Keratinocyte (primary cell): ENCODE measurements at regions not wholly inside any gene's neighbourhood (a gene's known extent, or its start where the extent isn't known, plus 50 kb on each side); places are given as distances from the start of the nearest gene placed in this dataset.

Experiments used
- DNase-seq: peaks from one replicate; pipeline ENCODE4 v3.0.0-alpha.2; 2011; ENCODE audit warnings: low read depth, missing footprints, low spot score
- FAIRE-seq: peaks from 2 replicates; lab custom pipeline; 2011; peaks lifted over from hg19 to GRCh38; lab: Jason Lieb, UNC
- H2AFZ ChIP-seq: 2 replicates; pipeline ENCODE4 v1.6.0; 2012; ENCODE audit warnings: low read length, control low read depth, inconsistent platforms; ENCODE audit not compliant: control insufficient read depth
- H3K27ac ChIP-seq: 2 replicates; pipeline ENCODE4 v1.5.1; 2011; ENCODE audit warnings: low read length; ENCODE audit not compliant: control insufficient read depth, insufficient read depth
- H3K27me3 ChIP-seq: 3 replicates; pipeline ENCODE4 v1.6.0; 2011; ENCODE audit warnings: low read length; ENCODE audit not compliant: control insufficient read depth, insufficient read depth; ENCODE audit errors: extremely low read depth
- H3K36me3 ChIP-seq, 2 experiments: 2 replicates in 1 of 2; 3 replicates in 1 of 2; pipeline ENCODE4 v1.5.1; 2011; ENCODE audit warnings: low read length in 2 of 2, mild to moderate bottlenecking in 1 of 2; ENCODE audit not compliant: control insufficient read depth in 2 of 2, insufficient read depth in 2 of 2; ENCODE audit errors: extremely low read depth in 1 of 2
- H3K4me1 ChIP-seq: 3 replicates; pipeline ENCODE4 v1.5.1; 2011; ENCODE audit warnings: low read length; ENCODE audit not compliant: control insufficient read depth, insufficient read depth; ENCODE audit errors: extremely low read depth
- H3K4me2 ChIP-seq: 3 replicates; pipeline ENCODE4 v1.6.0; 2011; ENCODE audit warnings: low read depth, low read length; ENCODE audit not compliant: control insufficient read depth, insufficient read depth; ENCODE audit errors: extremely low read depth
- H3K4me3 ChIP-seq, 3 experiments: fragments of 200-600 bp in 1 of 3; sonication (generic) in 1 of 3; 2 replicates in 2 of 3; 3 replicates in 1 of 3; pipeline ENCODE4 v1.5.1; 2011 to 2016; ENCODE audit warnings: low read length in 3 of 3, mild to moderate bottlenecking in 3 of 3, control low read depth in 2 of 3, inconsistent platforms in 1 of 3, low read depth in 1 of 3, mixed read lengths in 1 of 3, mixed run types in 1 of 3, moderate library complexity in 1 of 3; ENCODE audit not compliant: control insufficient read depth in 2 of 3, insufficient read depth in 2 of 3; ENCODE audit errors: extremely low read depth in 1 of 3
- H3K79me2 ChIP-seq: 2 replicates; pipeline ENCODE4 v1.6.0; 2012; ENCODE audit warnings: low read length; ENCODE audit not compliant: control insufficient read depth, insufficient read depth
- H3K9ac ChIP-seq: 3 replicates; pipeline ENCODE4 v1.6.0; 2011; ENCODE audit warnings: low read length; ENCODE audit not compliant: control insufficient read depth, insufficient read depth; ENCODE audit errors: extremely low read depth
- H3K9me1 ChIP-seq: 3 replicates; pipeline ENCODE4 v1.6.0; 2011; ENCODE audit warnings: low read length; ENCODE audit not compliant: control insufficient read depth, insufficient read depth; ENCODE audit errors: extremely low read depth
- H3K9me3 ChIP-seq: 2 replicates; pipeline ENCODE4 v1.5.1; 2012; ENCODE audit warnings: low read depth, low read length; ENCODE audit not compliant: control insufficient read depth
- H4K20me1 ChIP-seq: 3 replicates; pipeline ENCODE4 v1.6.0; 2011; ENCODE audit warnings: low read length; ENCODE audit not compliant: control insufficient read depth, insufficient read depth; ENCODE audit errors: extremely low read depth
- CTCF ChIP-seq, 3 experiments: IDR thresholded peaks in 1 of 3; conservative IDR thresholded peaks in 1 of 3; optimal IDR thresholded peaks in 1 of 3; 2 replicates in 2 of 3; 3 replicates in 1 of 3; pipeline versions ENCODE3 to v1.5.1; 2011; ENCODE audit warnings: low read length in 3 of 3, mild to moderate bottlenecking in 3 of 3, moderate library complexity in 2 of 3, control low read depth in 1 of 3, inconsistent platforms in 1 of 3; ENCODE audit not compliant: insufficient read depth in 2 of 3; ENCODE audit errors: extremely low read depth in 1 of 3
- EZH2 ChIP-seq: IDR thresholded peaks from one replicate; pipeline ENCODE4 v1.6.1; 2012; ENCODE audit warnings: inconsistent platforms, mild to moderate bottlenecking, low read length, moderate library complexity
- dilution Hi-C: fragments of 300-500 bp; cut with MboI; formaldehyde crosslinking; loops from one replicate; pipeline ENCODE4 v1.7.0; 2020; ENCODE audit warnings: low sequenced_read_pairs; ENCODE audit not compliant: extremely low pct_ligation_motif_present

- Histone ChIP-seq H3K36me3 (no peaks in the 10 kb centered on the region), H3K27ac (no peak overlapping the region), H3K27me3 (no peaks in the 10 kb centered on the region), H4K20me1 (no peaks in the 10 kb centered on the region), H3K79me2 (no peaks in the 10 kb centered on the region), H3K9me1 (no peaks in the 10 kb centered on the region), H2AFZ (no peak overlapping the region), H3K9ac (no peak overlapping the region), H3K4me1 (no peaks in the 10 kb centered on the region), H3K4me3 (no peak overlapping the region), H3K4me2 (no peak overlapping the region), H3K9me3 (no peaks in the 10 kb centered on the region)
- dilution Hi-C loops = no loop called here
- no peak for FAIRE-seq
- DNase-seq = no peak
- TF ChIP-seq CTCF (optimal IDR thresholded peaks at IDR 0.05 in 1 of 3, IDR thresholded peaks at IDR 0.05 in 1 of 3, conservative IDR thresholded peaks at IDR 0.05 in 1 of 3; ENCODE audit: extremely low read depth in 1 of 3, insufficient read depth in 2 of 3, low read length in 3 of 3) = no peak
- TF ChIP-seq EZH2 = no peak
Observed at GRCh38 chr7:67794544-67794943, 797.9 kb downstream of the TYW1 start.

- Histone ChIP-seq H3K9me1 (no peaks in the 10 kb centered on the region), H3K27me3 (no peaks in the 10 kb centered on the region), H3K27ac (no peak overlapping the region), H3K9ac (no peak overlapping the region), H3K4me1 (no peaks in the 10 kb centered on the region), H3K4me2 (no peak overlapping the region), H3K4me3 (no peak overlapping the region), H2AFZ (no peak overlapping the region), H3K9me3 (no peaks in the 10 kb centered on the region), H4K20me1 (no peaks in the 10 kb centered on the region), H3K79me2 (no peaks in the 10 kb centered on the region), H3K36me3 (no peaks in the 10 kb centered on the region)
- no peak for DNase-seq
- dilution Hi-C loops = no loop called here
- no peak for TF ChIP-seq EZH2
- TF ChIP-seq CTCF (optimal IDR thresholded peaks at IDR 0.05 in 1 of 3, IDR thresholded peaks at IDR 0.05 in 1 of 3, conservative IDR thresholded peaks at IDR 0.05 in 1 of 3; ENCODE audit: extremely low read depth in 1 of 3, insufficient read depth in 2 of 3, low read length in 3 of 3) = no peak
- no peak for FAIRE-seq
Observed at GRCh38 chr7:67803789-67804188, 807.2 kb downstream of the TYW1 start.
